HG03575 (cell line): ENCODE measurements at regions not wholly inside any gene's neighbourhood (a gene's known extent, or its start where the extent isn't known, plus 50 kb on each side); places are given as distances from the start of the nearest gene placed in this dataset.

Source experiments
- ATAC-seq: cut with Tn5 transposase; IDR thresholded peaks from one replicate; pipeline ENCODE4 v1.9.1; 2021; ENCODE audit not compliant: unreplicated experiment, insufficient number of reproducible peaks, low FRiP score; ENCODE audit errors: extremely low read depth

- ATAC-seq = no peak
Observed at GRCh38 chr11:112797648-112798293, 163.4 kb upstream of the NCAM1 start.

- no peak for ATAC-seq
Observed at GRCh38 chr11:112801025-112801816, 160.0 kb upstream of the NCAM1 start.

GRCh38 chr11:112801817-112802088 lies 159.5 kb upstream of the NCAM1 start:
- no peak for ATAC-seq

- no peak for ATAC-seq
Observed at GRCh38 chr11:112805658-112806057, 155.6 kb upstream of the NCAM1 start.

GRCh38 chr11:112806256-112806655 lies 155.0 kb upstream of the NCAM1 start:
- no peak for ATAC-seq

GRCh38 chr11:112806876-112807275 lies 154.3 kb upstream of the NCAM1 start:
- ATAC-seq = no peak

- ATAC-seq = no peak
Observed at GRCh38 chr11:112809429-112809828, 151.8 kb upstream of the NCAM1 start.

- ATAC-seq = no peak
Observed at GRCh38 chr11:112810951-112811350, 150.3 kb upstream of the NCAM1 start.

- no peak for ATAC-seq
Observed at GRCh38 chr11:112811783-112812182, 149.4 kb upstream of the NCAM1 start.

- ATAC-seq = no peak
Observed at GRCh38 chr11:112812729-112813128, 148.5 kb upstream of the NCAM1 start.

GRCh38 chr11:112814168-112814567 lies 147.1 kb upstream of the NCAM1 start:
- ATAC-seq = no peak

GRCh38 chr11:112817376-112817775 lies 143.8 kb upstream of the NCAM1 start:
- no peak for ATAC-seq

- ATAC-seq = no peak
Observed at GRCh38 chr11:112822478-112823274, 138.5 kb upstream of the NCAM1 start.

- ATAC-seq = no peak
Observed at GRCh38 chr11:112826026-112826425, 135.2 kb upstream of the NCAM1 start.

GRCh38 chr11:112826788-112827187 lies 134.4 kb upstream of the NCAM1 start:
- ATAC-seq = no peak

- ATAC-seq = no peak
Observed at GRCh38 chr11:112828421-112828820, 132.8 kb upstream of the NCAM1 start.

- no peak for ATAC-seq
Observed at GRCh38 chr11:112829971-112830654, 131.1 kb upstream of the NCAM1 start.

GRCh38 chr11:112831041-112831440 lies 130.2 kb upstream of the NCAM1 start:
- ATAC-seq = no peak

- no peak for ATAC-seq
Observed at GRCh38 chr11:112831969-112832766, 129.1 kb upstream of the NCAM1 start.
